K562 (cell line): ENCODE measurements at regions not wholly inside any gene's neighbourhood (a gene's known extent, or its start where the extent isn't known, plus 50 kb on each side); places are given as distances from the start of the nearest gene placed in this dataset.

Source experiments
- ATAC-seq: fragments of 200-7000 bp; cut with Tn5 transposase; 3 replicates; pipeline ENCODE4 v1.9.1; 2020; ENCODE audit warnings: moderate library complexity
- BruUV-seq: library from RNA; stranded (reverse); fragments of 400-500 nt; replicated peaks from 2 replicates; lab custom pipeline; 2021; lab: Mats Ljungman, UMichigan
- CTCF ChIA-PET: fragments of 300-600 bp; formaldehyde crosslinking; extraction: SDS; loops from one replicate; lab custom pipeline; 2021; ENCODE audit warnings: low intra/inter-chr PET ratio; lab: Yijun Ruan, JAX
- POLR2A ChIA-PET: fragments of 300-600, 350-650 bp; sonication (Branson Sonifier 250); formaldehyde crosslinking; extraction: SDS; loops from one replicate; lab custom pipeline; 2021; ENCODE audit warnings: antibody characterized with exemption, inconsistent platforms; lab: Yijun Ruan, JAX
- DNase-seq, 4 experiments: peaks; one replicate each; pipeline versions ENCODE4 v3.0.0 to v3.0.0-alpha.2; 2011 to 2018; ENCODE audit warnings: low spot score in 3 of 4, mixed read lengths in 3 of 4; ENCODE audit errors: extremely low read depth in 1 of 4
- FAIRE-seq: peaks from 2 replicates; lab custom pipeline; 2011; peaks lifted over from hg19 to GRCh38; lab: Jason Lieb, UNC
- H2AFZ ChIP-seq: 2 replicates; pipeline ENCODE4 v1.6.0; 2011; ENCODE audit warnings: low read depth, low read length, control low read depth, inconsistent platforms
- H3K27ac ChIP-seq: fragments of 200-600 bp; 3 replicates; pipeline ENCODE4 v1.8.0; 2011; ENCODE audit warnings: low read depth, mild to moderate bottlenecking, control low read depth, inconsistent platforms, low read length, moderate library complexity, mixed read lengths; ENCODE audit errors: extremely low read depth
- H3K27me3 ChIP-seq, 2 experiments: fragments of 300-600 bp in 1 of 2; 2 replicates in 1 of 2; 3 replicates in 1 of 2; pipeline versions ENCODE4 v1.6.0 to v1.8.0; 2011; ENCODE audit warnings: inconsistent platforms in 2 of 2, low read length in 2 of 2, mild to moderate bottlenecking in 1 of 2, mixed read lengths in 1 of 2, moderate library complexity in 1 of 2; ENCODE audit not compliant: control insufficient read depth in 2 of 2, insufficient read depth in 2 of 2
- H3K36me3 ChIP-seq: fragments of 300-600 bp; 3 replicates; pipeline ENCODE4 v1.8.0; 2011; ENCODE audit warnings: mild to moderate bottlenecking, low read length, inconsistent platforms; ENCODE audit not compliant: control insufficient read depth, insufficient read depth
- H3K4me1 ChIP-seq, 2 experiments: fragments of 200-600 bp in 1 of 2; replicated peaks in 1 of 2; 2 replicates in 1 of 2; 3 replicates in 1 of 2; pipeline versions ENCODE4 v1.5.1 to v1.8.0; 2011; ENCODE audit warnings: inconsistent platforms in 2 of 2, low read length in 2 of 2, mild to moderate bottlenecking in 1 of 2, mixed read lengths in 1 of 2, moderate library complexity in 1 of 2; ENCODE audit not compliant: control insufficient read depth in 2 of 2, insufficient read depth in 2 of 2
- H3K4me2 ChIP-seq: 2 replicates; pipeline ENCODE4 v1.6.1; 2011; ENCODE audit warnings: low read length, control low read depth, inconsistent platforms, mixed read lengths; ENCODE audit not compliant: insufficient read depth
- H3K4me3 ChIP-seq: fragments of 200-600 bp; sonication (generic), shearing (Covaris generic); 2 replicates; pipeline ENCODE4 v1.5.1; 2016; ENCODE audit warnings: control low read depth, inconsistent platforms
- H3K79me2 ChIP-seq: fragments of 200-600 bp; 3 replicates; pipeline ENCODE4 v1.8.0; 2011; ENCODE audit warnings: low read length, inconsistent platforms; ENCODE audit not compliant: control insufficient read depth, insufficient read depth
- H3K9ac ChIP-seq, 2 experiments: 2 replicates each; pipeline versions ENCODE4 v1.6.0 to v1.6.1; 2011; ENCODE audit warnings: low read depth in 2 of 2, low read length in 2 of 2, control low read depth in 1 of 2, inconsistent platforms in 1 of 2, mild to moderate bottlenecking in 1 of 2, mixed read lengths in 1 of 2; ENCODE audit not compliant: insufficient read depth in 1 of 2
- H3K9me1 ChIP-seq: one replicate; pipeline ENCODE4 v1.6.0; 2011; ENCODE audit warnings: inconsistent platforms, mild to moderate bottlenecking, low read length, moderate library complexity; ENCODE audit not compliant: control insufficient read depth, insufficient read depth
- H3K9me3 ChIP-seq: replicated peaks from 2 replicates; pipeline ENCODE4 v1.5.1; 2011; ENCODE audit warnings: low read depth, low read length, inconsistent platforms; ENCODE audit not compliant: control insufficient read depth, insufficient read depth
- H4K20me1 ChIP-seq: replicated peaks from 2 replicates; pipeline ENCODE4 v1.6.1; 2011; ENCODE audit warnings: low read length, inconsistent platforms, mixed read lengths; ENCODE audit not compliant: control insufficient read depth, insufficient read depth
- ATF7 ChIP-seq: fragments of 450-650 bp; IDR thresholded peaks from 2 replicates; pipeline ENCODE4 v1.7.1; 2014; ENCODE audit warnings: mild to moderate bottlenecking, moderate library complexity
- EHMT2 ChIP-seq: fragments of 450-650 bp; IDR thresholded peaks from 2 replicates; pipeline ENCODE4 v1.6.1; 2018; ENCODE audit warnings: antibody characterized with exemption
- ETV1 ChIP-seq: fragments of 450-650 bp; conservative IDR thresholded peaks from 2 replicates; pipeline ENCODE4 v1.6.1; 2016; ENCODE audit warnings: missing genetic modification characterization, control low read depth, low read depth, missing compliant biosample characterization
- FIP1L1 ChIP-seq: fragments of 200-400 bp; formaldehyde crosslinking; IDR thresholded peaks from 2 replicates; pipeline ENCODE4 v1.6.1; 2018; ENCODE audit warnings: mild to moderate bottlenecking, low read depth, low read length; ENCODE audit not compliant: poor library complexity, severe bottlenecking
- HDAC2 ChIP-seq: fragments of 450-650 bp; IDR thresholded peaks from 2 replicates; pipeline ENCODE4 v1.6.1; 2016; ENCODE audit warnings: mild to moderate bottlenecking
- HNRNPH1 ChIP-seq: fragments of 200-400 bp; formaldehyde crosslinking; optimal IDR thresholded peaks from 2 replicates; pipeline ENCODE3; 2017; ENCODE audit warnings: low read depth, mild to moderate bottlenecking, low read length, moderate library complexity
- HSF4 ChIP-seq: fragments of 250-450 bp; sonication (Bioruptor Pico); IDR thresholded peaks from 2 replicates; pipeline ENCODE4 v2.1.2; 2022; ENCODE audit warnings: mild to moderate bottlenecking, moderate library complexity, borderline replicate concordance
- KDM5B ChIP-seq: fragments of 200-600 bp; sonication (generic); IDR thresholded peaks from 2 replicates; pipeline ENCODE4 v1.6.1; 2012; ENCODE audit warnings: low read depth, mild to moderate bottlenecking, moderate library complexity, low read length, control low read depth, inconsistent platforms; ENCODE audit not compliant: insufficient replicate concordance
- POLR2A ChIP-seq: fragments of 450-650 bp; conservative IDR thresholded peaks from 2 replicates; pipeline ENCODE4 v1.6.1; 2016
- SP1 ChIP-seq: sonication (generic); formaldehyde crosslinking; IDR thresholded peaks from 2 replicates; pipeline ENCODE4 v1.8.1; 2022; ENCODE audit warnings: mild to moderate bottlenecking, missing genetic modification reagents
- YY1 ChIP-seq, 3 experiments: IDR thresholded peaks; 2 replicates each; pipeline ENCODE4 v1.6.1; 2011; ENCODE audit warnings: low read length in 2 of 3, mild to moderate bottlenecking in 2 of 3, moderate library complexity in 2 of 3, borderline replicate concordance in 1 of 3, control low read depth in 1 of 3, low read depth in 1 of 3; ENCODE audit not compliant: insufficient read depth in 3 of 3, insufficient replicate concordance in 2 of 3, control insufficient read depth in 1 of 3, insufficient read length in 1 of 3; ENCODE audit errors: extremely low read depth in 1 of 3
- ZC3H8 ChIP-seq: fragments of 450-650 bp; IDR thresholded peaks from 2 replicates; pipeline ENCODE4 v1.6.1; 2017
- ZNF444 ChIP-seq: fragments of 250-450 bp; sonication (Bioruptor Pico); IDR thresholded peaks from 2 replicates; pipeline ENCODE4 v1.4.0; 2020; ENCODE audit warnings: mild to moderate bottlenecking, moderate library complexity
- WGBS: fragments of 100-300 bp; shearing (Covaris generic); methylation state at CpG from one replicate; pipeline ENCODE4 v1.1.6; 2016; ENCODE audit warnings: low coverage, mixed read lengths; ENCODE audit not compliant: insufficient coverage; ENCODE audit errors: missing lambda C conversion rate; 5-methylcytosine and 5-hydroxymethylcytosine counted together
- in situ Hi-C: fragments of 300-500 bp; cut with MboI; formaldehyde crosslinking; loops from 4 replicates; pipeline ENCODE4 v1.15.0; 2018; ENCODE audit warnings: inconsistent platforms, mixed read lengths
- intact Hi-C: fragments of 100-400 bp; cut with micrococcal nuclease; formaldehyde crosslinking; loops from 2 replicates; pipeline ENCODE4 v1.14.2; 2022
- TF ChIP-seq, protein P1 (sequence below), 3 experiments: fragments of 200-800 bp in 1 of 3; sonication (Bioruptor generic) in 1 of 3; sonication (generic) in 1 of 3; formaldehyde crosslinking in 1 of 3; IDR thresholded peaks; 2 replicates each; pipeline versions ENCODE4 v1.6.1 to v1.8.0; 2016 to 2022; ENCODE audit warnings: mild to moderate bottlenecking in 2 of 3, missing compliant biosample characterization in 2 of 3, missing genetic modification characterization in 2 of 3, missing genetic modification reagents in 1 of 3
- TF ChIP-seq, protein P2 (sequence below): fragments of 450-650 bp; formaldehyde crosslinking; IDR thresholded peaks from 2 replicates; pipeline ENCODE4 v1.4.0; 2022; ENCODE audit warnings: mild to moderate bottlenecking, moderate library complexity
- TF ChIP-seq, protein P3 (sequence below): fragments of 250-450 bp; sonication (Bioruptor Pico); IDR thresholded peaks from 2 replicates; pipeline ENCODE4 v1.5.0; 2020; ENCODE audit warnings: mild to moderate bottlenecking
- TF ChIP-seq, protein P4 (sequence below): fragments of 250-450 bp; sonication (Bioruptor Pico); IDR thresholded peaks from 2 replicates; pipeline ENCODE4 v1.9.0; 2021; ENCODE audit warnings: mild to moderate bottlenecking, inconsistent platforms

DNA sequence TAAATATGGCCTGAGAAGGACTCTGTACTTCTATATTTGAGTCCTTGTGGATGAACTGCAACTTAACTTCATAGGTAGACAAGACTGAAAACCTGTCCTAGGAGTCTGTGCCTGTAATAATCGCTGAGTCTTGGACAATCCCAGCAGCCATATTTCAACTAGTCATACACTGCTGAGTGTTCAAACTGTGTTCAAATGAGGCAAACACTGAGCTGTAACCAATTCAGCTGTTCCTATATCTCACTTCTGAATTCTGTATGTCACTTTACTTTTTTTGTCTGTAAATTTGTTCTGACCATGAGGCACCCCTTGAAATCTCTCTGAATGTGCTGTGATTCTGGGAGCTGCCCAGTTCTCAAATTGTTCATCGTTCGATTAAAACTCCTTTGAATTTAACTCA, 72.4 kb downstream of the FOXF2 start:
- Histone ChIP-seq H3K9me3 (no peaks in the 10 kb centered on the region), H3K9ac (no peak overlapping the region), H2AFZ (no peak overlapping the region), H3K27me3 (peaks cover 12 to 13% of the 10 kb centered on the region in 2 experiments; a peak in 4 of 5 replicates), H3K4me1 (no peaks in the 10 kb centered on the region), H3K27ac (no peak overlapping the region), H3K4me3 (no peak overlapping the region), H3K79me2 (no peaks in the 10 kb centered on the region), H4K20me1 (no peaks in the 10 kb centered on the region), H3K4me2 (no peak overlapping the region), H3K36me3 (no peaks in the 10 kb centered on the region)
- intact Hi-C loops = no loop called here
- no peak for FAIRE-seq
- WGBS = 0% methylated on average over 3 of the region's 3 CpGs
- ChIA-PET POLR2A (no interaction called here), CTCF (no interaction called here)
- BruUV-seq = no TSS peak
- in situ Hi-C loops = no loop called here
- ATAC-seq = no peak
- no peak for DNase-seq
- TF ChIP-seq SP1 (CRISPR knock-in tag) = no peak
- TF ChIP-seq, protein P1, sequence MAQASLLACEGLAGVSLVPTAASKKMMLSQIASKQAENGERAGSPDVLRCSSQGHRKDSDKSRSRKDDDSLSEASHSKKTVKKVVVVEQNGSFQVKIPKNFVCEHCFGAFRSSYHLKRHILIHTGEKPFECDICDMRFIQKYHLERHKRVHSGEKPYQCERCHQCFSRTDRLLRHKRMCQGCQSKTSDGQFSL (CRISPR knock-in tag; IDR thresholded peaks at IDR 0.05) = no peak
- TF ChIP-seq, protein P1 (tag; IDR thresholded peaks at IDR 0.05) = no peak
- TF ChIP-seq FIP1L1 = no peak
- no peak for TF ChIP-seq HNRNPH1
- TF ChIP-seq ETV1 = no peak
- TF ChIP-seq, protein P2, sequence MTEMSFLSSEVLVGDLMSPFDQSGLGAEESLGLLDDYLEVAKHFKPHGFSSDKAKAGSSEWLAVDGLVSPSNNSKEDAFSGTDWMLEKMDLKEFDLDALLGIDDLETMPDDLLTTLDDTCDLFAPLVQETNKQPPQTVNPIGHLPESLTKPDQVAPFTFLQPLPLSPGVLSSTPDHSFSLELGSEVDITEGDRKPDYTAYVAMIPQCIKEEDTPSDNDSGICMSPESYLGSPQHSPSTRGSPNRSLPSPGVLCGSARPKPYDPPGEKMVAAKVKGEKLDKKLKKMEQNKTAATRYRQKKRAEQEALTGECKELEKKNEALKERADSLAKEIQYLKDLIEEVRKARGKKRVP (CRISPR knock-in tag) = no peak
- TF ChIP-seq HDAC2 = no peak
- TF ChIP-seq YY1 (IDR thresholded peaks at IDR 0.05; ENCODE audit: borderline replicate concordance in 1 of 3, control insufficient read depth in 1 of 3, extremely low read depth in 1 of 3, insufficient read depth in 3 of 3, insufficient read length in 1 of 3, insufficient replicate concordance in 2 of 3, low read depth in 1 of 3, low read length in 2 of 3) = no peak
- no peak for TF ChIP-seq KDM5B
- TF ChIP-seq POLR2A = no peak
- no peak for TF ChIP-seq EHMT2
- TF ChIP-seq ATF7 = no peak
- no peak for TF ChIP-seq ZNF444 (CRISPR knock-in tag)
- no peak for TF ChIP-seq ZC3H8
- TF ChIP-seq, protein P3, sequence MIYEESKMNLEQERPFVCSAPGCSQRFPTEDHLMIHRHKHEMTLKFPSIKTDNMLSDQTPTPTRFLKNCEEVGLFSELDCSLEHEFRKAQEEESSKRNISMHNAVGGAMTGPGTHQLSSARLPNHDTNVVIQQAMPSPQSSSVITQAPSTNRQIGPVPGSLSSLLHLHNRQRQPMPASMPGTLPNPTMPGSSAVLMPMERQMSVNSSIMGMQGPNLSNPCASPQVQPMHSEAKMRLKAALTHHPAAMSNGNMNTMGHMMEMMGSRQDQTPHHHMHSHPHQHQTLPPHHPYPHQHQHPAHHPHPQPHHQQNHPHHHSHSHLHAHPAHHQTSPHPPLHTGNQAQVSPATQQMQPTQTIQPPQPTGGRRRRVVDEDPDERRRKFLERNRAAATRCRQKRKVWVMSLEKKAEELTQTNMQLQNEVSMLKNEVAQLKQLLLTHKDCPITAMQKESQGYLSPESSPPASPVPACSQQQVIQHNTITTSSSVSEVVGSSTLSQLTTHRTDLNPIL (CRISPR knock-in tag) = no peak
- TF ChIP-seq HSF4 (CRISPR knock-in tag) = no peak
- TF ChIP-seq, protein P4, sequence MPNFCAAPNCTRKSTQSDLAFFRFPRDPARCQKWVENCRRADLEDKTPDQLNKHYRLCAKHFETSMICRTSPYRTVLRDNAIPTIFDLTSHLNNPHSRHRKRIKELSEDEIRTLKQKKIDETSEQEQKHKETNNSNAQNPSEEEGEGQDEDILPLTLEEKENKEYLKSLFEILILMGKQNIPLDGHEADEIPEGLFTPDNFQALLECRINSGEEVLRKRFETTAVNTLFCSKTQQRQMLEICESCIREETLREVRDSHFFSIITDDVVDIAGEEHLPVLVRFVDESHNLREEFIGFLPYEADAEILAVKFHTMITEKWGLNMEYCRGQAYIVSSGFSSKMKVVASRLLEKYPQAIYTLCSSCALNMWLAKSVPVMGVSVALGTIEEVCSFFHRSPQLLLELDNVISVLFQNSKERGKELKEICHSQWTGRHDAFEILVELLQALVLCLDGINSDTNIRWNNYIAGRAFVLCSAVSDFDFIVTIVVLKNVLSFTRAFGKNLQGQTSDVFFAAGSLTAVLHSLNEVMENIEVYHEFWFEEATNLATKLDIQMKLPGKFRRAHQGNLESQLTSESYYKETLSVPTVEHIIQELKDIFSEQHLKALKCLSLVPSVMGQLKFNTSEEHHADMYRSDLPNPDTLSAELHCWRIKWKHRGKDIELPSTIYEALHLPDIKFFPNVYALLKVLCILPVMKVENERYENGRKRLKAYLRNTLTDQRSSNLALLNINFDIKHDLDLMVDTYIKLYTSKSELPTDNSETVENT (CRISPR knock-in tag) = no peak
- TF ChIP-seq, all 486 proteins: peak for 0
- no peaks in the 10 kb centered on the region for H3K9me1 ChIP-seq
